ENCODE measurements at regions not wholly inside any gene's neighbourhood (a gene's known extent, or its start where the extent isn't known, plus 50 kb on each side); places are given as distances from the start of the nearest gene placed in this dataset.

- H4K20me1 ChIP-seq (ENCODE audit: control insufficient read depth, insufficient read depth, low read length, poor library complexity, severe bottlenecking) = no peaks in the 10 kb centered on the region
- DNase-seq (no peak), ATAC-seq (ENCODE audit: low read depth) (no peak)
- no peaks in the 10 kb centered on the region for H3K4me1 ChIP-seq (ENCODE audit: control insufficient read depth in 2 of 2, insufficient read depth in 2 of 2, low read length in 2 of 2)
- ChIA-PET CTCF (no interaction called here), POLR2A (no interaction called here)
- no peak overlapping the region for H3K4me3 Mint-ChIP-seq
- 79% methylated on average over 4 of the region's 6 CpGs for WGBS (ENCODE audit: insufficient coverage)
- no peaks in the 10 kb centered on the region for H3K27me3 ChIP-seq (replicated peaks in 1 of 4; ENCODE audit: control extremely low read depth in 1 of 4, control insufficient read depth in 3 of 4, insufficient read depth in 4 of 4, low read length in 3 of 4)
- no peak overlapping the region for H3K4me3 ChIP-seq (ENCODE audit: control extremely low read depth in 1 of 5, extremely low read depth in 1 of 5, insufficient read depth in 1 of 5, low read depth in 2 of 5, low read length in 4 of 5)
- intact Hi-C loops (cut with micrococcal nuclease) = no loop called here
- no peaks in the 10 kb centered on the region for H3K9me3 Mint-ChIP-seq (ENCODE audit: insufficient read depth)
- TF ChIP-seq CTCF (IDR thresholded peaks at IDR 0.05) (no peak), EZH2 (IDR thresholded peaks at IDR 0.05; ENCODE audit: borderline replicate concordance, insufficient read depth, low read depth, low read length, poor library complexity, severe bottlenecking) (no peak)
- no peak overlapping the region for H3K27ac Mint-ChIP-seq
- no peaks in the 10 kb centered on the region for H3K4me1 Mint-ChIP-seq
- H3K9me3 ChIP-seq (ENCODE audit: control extremely low read depth in 1 of 3, control insufficient read depth in 2 of 3, insufficient read depth in 1 of 3, low read length in 2 of 3) = no peaks in the 10 kb centered on the region
- H2AFZ ChIP-seq (ENCODE audit: insufficient read depth, low read depth, low read length, poor library complexity, severe bottlenecking) = no peak overlapping the region
- no peaks in the 10 kb centered on the region for H3K79me2 ChIP-seq (ENCODE audit: control insufficient read depth, insufficient read depth, low read length)
- H3K27ac ChIP-seq (ENCODE audit: low read length in 2 of 2) = no peak overlapping the region
- H3K27me3 Mint-ChIP-seq = peaks cover 4% of the 10 kb centered on the region
- no peak overlapping the region for H3K9ac ChIP-seq (ENCODE audit: low read length)
- H3K36me3 ChIP-seq (replicated peaks in 1 of 2; ENCODE audit: control extremely low read depth in 1 of 2, control insufficient read depth in 1 of 2, extremely low read depth in 1 of 2, insufficient read depth in 2 of 2, low read length in 1 of 2) = no peaks in the 10 kb centered on the region
- H3K4me2 ChIP-seq (replicated peaks; ENCODE audit: low read depth, low read length, poor library complexity, severe bottlenecking) = no peak overlapping the region
These were observed 155.5 kb upstream of the WWC1 start for GRCh38 chr5:168135897-168136296.

GRCh38 chr5:168136340-168136739 lies 155.1 kb upstream of the WWC1 start:
- no peaks in the 10 kb centered on the region for H3K9me3 Mint-ChIP-seq (ENCODE audit: insufficient read depth)
- H3K27ac ChIP-seq (ENCODE audit: low read length in 2 of 2) = no peak overlapping the region
- H3K36me3 ChIP-seq (replicated peaks in 1 of 2; ENCODE audit: control extremely low read depth in 1 of 2, control insufficient read depth in 1 of 2, extremely low read depth in 1 of 2, insufficient read depth in 2 of 2, low read length in 1 of 2) = no peaks in the 10 kb centered on the region
- intact Hi-C loops (cut with micrococcal nuclease) = no loop called here
- peaks cover 4% of the 10 kb centered on the region for H3K27me3 Mint-ChIP-seq
- no peak overlapping the region for H2AFZ ChIP-seq (ENCODE audit: insufficient read depth, low read depth, low read length, poor library complexity, severe bottlenecking)
- no peaks in the 10 kb centered on the region for H3K27me3 ChIP-seq (replicated peaks in 1 of 4; ENCODE audit: control extremely low read depth in 1 of 4, control insufficient read depth in 3 of 4, insufficient read depth in 4 of 4, low read length in 3 of 4)
- no peak overlapping the region for H3K4me3 Mint-ChIP-seq
- H4K20me1 ChIP-seq (ENCODE audit: control insufficient read depth, insufficient read depth, low read length, poor library complexity, severe bottlenecking) = no peaks in the 10 kb centered on the region
- H3K4me3 ChIP-seq (ENCODE audit: control extremely low read depth in 1 of 5, extremely low read depth in 1 of 5, insufficient read depth in 1 of 5, low read depth in 2 of 5, low read length in 4 of 5) = no peak overlapping the region
- CTCF ChIA-PET = no interaction called here
- H3K4me2 ChIP-seq (replicated peaks; ENCODE audit: low read depth, low read length, poor library complexity, severe bottlenecking) = no peak overlapping the region
- 87% methylated on average over 3 of the region's 5 CpGs for WGBS (ENCODE audit: insufficient coverage)
- POLR2A ChIA-PET = no interaction called here
- TF ChIP-seq EZH2 (IDR thresholded peaks at IDR 0.05; ENCODE audit: borderline replicate concordance, insufficient read depth, low read depth, low read length, poor library complexity, severe bottlenecking) (no peak), CTCF (IDR thresholded peaks at IDR 0.05) (no peak)
- no peak overlapping the region for H3K9ac ChIP-seq (ENCODE audit: low read length)
- no peaks in the 10 kb centered on the region for H3K9me3 ChIP-seq (ENCODE audit: control extremely low read depth in 1 of 3, control insufficient read depth in 2 of 3, insufficient read depth in 1 of 3, low read length in 2 of 3)
- H3K4me1 ChIP-seq (ENCODE audit: control insufficient read depth in 2 of 2, insufficient read depth in 2 of 2, low read length in 2 of 2) = no peaks in the 10 kb centered on the region
- H3K79me2 ChIP-seq (ENCODE audit: control insufficient read depth, insufficient read depth, low read length) = no peaks in the 10 kb centered on the region
- no peaks in the 10 kb centered on the region for H3K4me1 Mint-ChIP-seq
- H3K27ac Mint-ChIP-seq = no peak overlapping the region
- no peak for ATAC-seq (ENCODE audit: low read depth)
- DNase-seq = no peak
